Activated CD4-positive, alpha-beta T cell treated with anti-CD3 and anti-CD28 coated beads for 48 hours (primary cell): ENCODE measurements at regions not wholly inside any gene's neighbourhood (a gene's known extent, or its start where the extent isn't known, plus 50 kb on each side); places are given as distances from the start of the nearest gene placed in this dataset.
"Not testable (repeated sequence)": the region's sequence is repeated elsewhere in the genome, so short reads cannot be mapped to it uniquely, and the experiment has no call there.

Experiments
- DNase-seq: peaks from one replicate; pipeline ENCODE4 v3.0.0-alpha.2; 2020

DNA sequence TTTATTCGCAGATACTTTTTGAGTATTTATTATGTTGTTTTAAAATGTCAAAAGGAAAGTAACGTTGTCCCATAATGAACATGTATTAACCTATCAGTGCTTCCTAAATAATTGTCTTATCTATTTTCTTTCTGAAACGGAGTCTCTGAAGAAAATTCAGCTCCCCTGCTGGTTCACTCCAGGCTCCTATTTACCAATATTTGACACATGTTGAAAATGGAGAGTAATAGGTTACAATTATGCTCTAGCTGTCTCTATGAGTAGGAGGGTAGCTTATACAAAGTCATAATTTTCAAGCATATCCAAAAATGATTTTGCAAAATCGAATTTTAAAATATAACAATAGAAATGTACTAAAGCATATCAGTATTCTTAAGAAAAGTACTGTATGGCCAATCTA is 844.1 kb downstream of the CDH18 start:
- DNase-seq = no peak

DNA sequence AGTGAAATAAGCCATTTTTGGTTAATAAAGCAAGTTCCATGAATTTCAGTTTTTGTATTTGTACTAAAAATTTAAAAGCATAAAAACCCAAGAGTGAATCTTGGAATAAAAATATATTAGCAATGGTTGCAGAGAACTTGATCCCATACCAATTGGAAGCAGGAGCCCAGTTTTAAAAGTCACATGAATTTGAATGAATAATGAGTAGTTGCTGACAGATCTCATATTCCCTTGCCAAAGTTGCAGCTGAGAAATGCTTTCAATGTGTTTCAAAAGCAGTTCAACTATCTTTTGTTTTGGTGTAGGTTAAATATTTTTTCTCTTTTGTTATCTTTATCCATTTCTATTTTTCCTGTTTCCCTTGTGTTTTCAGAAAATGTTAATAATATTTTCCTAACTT is 818.6 kb downstream of the CDH18 start:
- no peak for DNase-seq

DNA sequence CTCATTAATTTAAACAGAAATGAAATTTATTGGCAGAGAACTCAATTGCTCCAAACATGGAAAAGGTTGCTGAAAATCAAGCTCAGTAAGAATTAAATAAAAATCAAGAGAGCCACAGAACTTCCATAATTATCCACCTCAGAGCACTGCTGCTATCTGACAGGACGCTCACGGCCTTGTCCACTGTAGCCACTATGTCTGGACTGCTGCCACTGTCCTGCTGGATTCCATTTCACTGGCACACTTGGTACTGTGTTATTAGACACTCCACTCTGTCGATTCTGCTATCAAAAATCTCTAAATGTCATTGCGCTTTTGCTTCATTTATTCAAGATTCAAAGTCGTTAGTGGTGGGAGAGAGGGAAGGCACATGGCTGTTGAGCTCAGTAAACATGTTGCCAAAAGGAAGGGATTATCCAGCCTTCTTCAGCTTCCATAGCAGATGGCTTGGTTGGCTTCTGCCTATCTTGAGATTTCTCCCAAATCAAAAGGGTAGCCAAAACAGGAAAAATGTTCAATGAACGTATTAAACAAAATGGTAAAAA is 815.0 kb downstream of the CDH18 start:
- DNase-seq = no peak

DNA sequence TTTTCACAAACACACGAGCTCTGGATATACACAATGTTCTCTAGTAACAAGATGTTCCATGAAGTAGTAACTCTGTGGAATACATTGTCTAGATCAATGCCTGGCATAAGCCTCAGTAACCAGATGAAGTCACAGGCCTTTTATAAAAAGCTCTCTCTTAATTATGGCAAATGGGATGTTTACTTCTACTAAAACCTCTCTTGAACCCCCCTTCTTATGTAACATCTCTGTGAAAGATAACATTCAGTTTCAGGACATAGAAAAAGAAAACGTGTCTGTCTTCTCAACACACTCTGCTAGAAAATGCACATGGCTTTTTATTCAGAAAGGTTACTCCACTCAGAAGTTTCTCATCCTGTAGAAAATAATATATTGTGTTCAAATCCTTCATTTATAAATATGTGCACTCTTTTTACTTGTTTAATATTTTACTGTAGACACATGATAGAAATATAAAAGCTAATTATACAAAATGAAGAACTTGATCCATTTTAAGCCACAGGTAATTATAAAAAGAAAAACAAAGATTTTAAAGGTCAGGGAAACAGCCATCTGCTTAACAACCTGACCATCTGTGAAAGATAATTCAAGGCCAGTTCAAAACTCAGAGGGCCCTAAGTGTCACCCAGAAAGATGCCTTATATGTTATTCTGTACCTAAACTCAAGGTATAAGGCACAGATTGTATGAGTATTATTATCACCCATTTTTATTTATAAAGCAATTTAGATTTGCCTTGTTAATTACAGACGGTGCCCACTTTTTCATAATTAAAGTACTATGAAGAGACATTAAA is 812.0 kb downstream of the CDH18 start:
- no peak for DNase-seq

DNA sequence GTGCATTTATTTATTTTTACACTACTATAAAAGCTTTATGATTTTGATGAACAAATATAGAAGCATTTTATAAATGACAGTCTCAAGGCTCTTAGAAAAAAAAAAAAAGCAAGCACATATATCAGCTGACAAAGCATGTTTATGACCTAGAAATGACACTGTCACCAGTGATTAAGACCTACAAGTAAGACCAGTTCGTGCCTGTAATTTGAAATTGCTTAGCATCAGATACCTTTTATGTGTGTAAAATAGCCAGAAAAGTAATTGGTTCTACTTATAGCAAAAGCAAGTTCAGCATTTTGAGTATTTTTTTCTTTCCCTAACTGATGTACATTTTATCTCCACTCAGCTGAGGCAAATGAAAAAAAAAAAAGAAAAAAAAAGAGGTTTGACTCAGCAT is 808.4 kb downstream of the CDH18 start:
- no peak for DNase-seq

DNA sequence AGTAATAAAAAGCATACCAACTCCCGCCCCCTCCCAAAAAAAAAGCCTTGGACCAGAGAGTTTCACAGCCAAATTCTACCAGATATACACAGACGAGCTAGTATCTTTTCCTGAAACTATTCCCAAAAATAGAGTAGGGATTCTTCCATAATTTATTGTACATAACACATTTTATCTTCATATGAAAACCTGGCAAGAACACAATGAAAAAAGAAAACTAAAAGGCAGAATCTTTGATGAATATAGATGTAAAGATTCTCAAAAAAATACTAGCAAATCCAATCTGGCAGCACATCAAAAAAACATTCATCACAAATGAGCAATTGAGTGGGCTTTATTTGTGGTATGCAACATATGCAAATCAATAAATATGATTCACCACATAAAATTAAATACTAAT is 798.8 kb downstream of the CDH18 start:
- no peak for DNase-seq

DNA sequence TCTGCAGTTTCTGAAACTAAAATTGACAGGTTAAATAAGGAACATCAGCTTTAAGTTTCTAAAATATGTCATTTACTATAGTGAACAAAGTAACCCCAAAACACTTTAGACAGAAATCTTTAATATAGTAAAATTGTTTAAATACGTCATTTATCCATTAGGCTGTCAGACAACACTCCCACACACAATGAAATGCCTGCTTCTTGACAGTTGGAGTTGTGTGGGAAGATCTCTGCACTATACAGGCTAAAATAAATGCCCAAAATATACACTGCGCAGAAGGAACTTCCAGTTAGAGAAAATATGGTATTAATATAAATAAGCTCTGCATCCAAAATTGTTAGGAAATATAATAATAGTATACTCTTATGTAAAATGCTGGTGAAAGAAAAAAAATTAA is 794.4 kb downstream of the CDH18 start:
- no peak for DNase-seq

DNA sequence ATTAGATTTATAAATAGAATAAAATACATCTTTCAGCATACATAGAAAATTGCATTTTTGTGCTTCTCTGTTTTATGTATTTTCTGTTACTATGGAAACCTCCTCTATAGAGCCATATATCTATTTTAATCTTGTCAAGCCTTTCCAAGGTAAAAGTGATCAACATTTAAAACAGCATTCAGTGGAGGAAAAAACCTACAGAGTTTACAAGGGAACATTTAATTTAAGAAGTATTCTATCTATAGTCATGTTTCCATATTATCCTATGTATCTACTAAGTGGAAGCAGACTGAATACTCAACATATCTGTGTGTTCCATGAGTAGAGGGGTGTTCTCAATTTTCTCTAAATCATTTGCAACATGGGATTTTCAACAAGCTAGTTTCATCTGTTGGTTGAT is 791.4 kb downstream of the CDH18 start:
- no peak for DNase-seq

DNA sequence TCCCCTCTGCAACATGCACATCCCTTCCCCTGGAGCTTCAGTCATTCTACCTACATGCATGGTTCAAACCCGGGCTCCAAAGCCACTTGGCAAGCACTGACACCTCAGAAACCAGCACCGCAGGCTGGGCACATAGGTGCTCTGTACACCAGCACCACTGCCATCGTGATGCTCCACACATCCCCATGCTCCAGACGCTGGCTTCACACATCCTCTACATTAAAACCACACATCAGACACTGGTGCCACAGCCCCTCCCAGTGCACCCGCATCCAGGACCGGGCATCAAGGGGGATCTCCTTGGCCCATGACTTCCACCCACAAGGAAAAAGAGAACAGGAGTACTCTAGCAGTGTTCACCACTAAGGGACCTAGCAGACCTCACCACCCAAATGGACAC is 787.7 kb downstream of the CDH18 start:
- DNase-seq = no peak

DNA sequence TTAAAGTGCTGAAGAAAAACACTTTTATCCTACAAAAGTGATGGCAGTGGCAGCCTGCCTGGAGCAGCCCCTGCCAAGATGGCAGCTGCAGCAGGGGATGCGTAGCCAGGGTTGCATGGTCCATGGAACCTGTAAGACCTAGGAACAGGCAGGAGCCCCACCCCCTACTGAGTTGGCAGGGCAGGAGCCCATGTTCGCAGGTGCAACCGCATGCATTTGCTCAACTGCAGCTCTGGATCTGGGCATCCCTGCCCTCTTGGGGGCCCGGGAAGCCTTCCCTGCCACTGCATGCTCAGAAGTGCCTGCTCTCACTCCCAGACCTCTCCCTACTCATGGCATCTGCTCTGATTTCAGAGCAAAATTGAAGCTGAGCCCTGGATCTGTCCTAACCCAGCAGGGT is 779.6 kb downstream of the CDH18 start:
- no peak for DNase-seq

DNA sequence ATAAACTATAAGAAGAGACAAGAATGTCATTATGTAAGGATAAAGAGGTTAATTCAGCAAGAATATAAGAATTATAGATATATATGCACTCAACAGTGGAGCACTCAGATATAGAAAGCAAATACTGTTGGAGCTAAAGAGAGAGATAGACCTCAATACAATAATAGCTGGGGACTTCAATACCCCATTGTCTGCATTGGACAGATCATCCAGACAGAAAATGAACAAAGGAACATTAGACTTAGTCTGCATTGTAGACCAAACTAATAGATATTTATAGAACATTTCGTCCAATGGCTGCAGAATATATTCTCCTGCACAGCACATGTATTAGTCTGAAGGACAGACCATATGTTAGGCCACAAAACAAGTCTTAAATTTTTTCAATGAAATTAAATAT is 777.1 kb downstream of the CDH18 start:
- DNase-seq = no peak

DNA sequence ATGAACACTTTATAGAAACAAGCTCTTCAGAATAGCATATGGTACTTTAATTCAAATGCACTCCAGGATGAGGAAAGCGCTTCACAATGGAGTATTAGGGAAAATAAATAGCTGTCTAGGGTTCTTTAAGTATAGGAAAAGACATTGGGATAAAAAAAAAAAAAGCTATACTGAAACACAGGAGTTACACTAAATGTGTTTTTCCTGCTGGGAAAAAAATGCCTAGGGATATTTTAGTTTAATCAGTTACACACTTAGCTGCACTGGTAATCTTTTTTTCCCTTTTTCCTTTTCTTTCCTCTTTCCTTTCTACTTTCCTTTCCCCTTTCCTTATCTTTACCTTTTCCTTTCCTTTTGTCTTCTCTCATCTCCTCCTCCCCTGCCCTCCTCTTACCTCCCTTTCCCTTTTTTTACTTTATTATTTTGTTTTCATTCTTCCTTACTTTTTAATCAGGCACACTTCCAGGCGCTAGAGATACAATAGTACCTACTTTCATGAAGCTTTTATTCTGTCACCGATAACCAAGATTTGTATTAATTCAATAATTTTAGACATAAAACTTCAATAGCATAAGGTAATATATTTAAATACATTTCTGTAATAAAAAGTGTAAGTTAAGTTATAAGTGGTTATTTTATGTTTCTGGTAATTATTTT is 758.7 kb downstream of the CDH18 start:
- DNase-seq = no peak

DNA sequence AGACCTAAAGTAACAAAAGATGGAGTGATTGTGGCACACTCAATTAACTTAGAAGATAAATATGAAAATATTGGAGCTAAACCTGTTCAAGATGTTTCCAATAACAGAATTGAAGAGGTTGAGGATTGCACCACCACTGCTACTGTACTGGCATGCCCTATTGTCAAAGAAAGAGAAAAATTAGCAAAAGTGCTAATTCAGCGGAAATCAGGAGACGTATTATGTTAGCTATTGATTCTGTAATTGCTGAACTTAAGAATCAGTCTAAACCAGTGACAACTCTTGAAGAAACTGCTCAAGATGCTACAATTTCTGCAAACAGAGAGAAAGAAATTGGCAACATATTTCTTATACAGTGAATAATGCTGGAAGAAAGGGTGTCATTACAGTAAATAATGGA is 754.4 kb downstream of the CDH18 start:
- no peak for DNase-seq

DNA sequence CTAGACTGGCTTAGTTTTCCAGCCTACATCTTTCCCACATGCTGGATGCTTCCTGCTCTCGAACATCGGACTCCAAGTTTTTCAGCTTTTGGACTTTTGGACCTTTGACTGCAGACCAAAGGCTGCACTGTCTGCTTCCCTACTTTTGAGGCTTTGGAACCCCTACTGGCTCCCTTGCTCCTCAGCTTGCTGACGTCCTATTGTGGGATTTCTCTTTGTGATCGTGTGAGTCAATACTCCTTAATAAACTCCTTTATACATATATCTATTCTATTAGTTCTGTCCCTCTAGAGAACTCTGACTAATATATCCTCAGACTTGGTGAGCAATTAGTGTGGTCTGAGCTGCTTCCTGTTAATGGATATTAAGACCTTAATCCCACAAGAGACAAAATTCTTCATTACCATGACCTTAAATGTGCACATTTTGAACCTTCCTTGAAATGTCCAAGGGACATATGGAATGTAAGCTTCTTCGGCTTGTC is 752.9 kb downstream of the CDH18 start:
- no peak for DNase-seq

DNA sequence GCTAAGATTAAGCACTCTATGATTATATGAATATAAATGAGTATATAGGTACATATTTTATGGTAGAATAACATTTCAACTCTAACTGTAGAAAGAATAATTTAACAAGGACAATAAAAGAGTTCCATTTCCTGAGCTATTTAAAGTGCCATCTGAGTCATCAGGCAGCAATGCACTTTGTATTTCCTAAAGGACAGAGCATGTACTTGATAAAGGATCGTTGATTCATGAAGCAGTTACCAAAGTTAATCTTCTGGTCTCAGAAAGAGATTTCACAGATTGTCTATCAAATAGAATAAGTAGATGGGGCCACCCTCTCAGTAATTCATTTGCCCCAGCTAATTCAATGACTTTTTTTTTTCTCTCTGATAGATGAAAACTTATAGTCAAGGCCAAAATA is 747.8 kb downstream of the CDH18 start:
- DNase-seq = no peak

DNA sequence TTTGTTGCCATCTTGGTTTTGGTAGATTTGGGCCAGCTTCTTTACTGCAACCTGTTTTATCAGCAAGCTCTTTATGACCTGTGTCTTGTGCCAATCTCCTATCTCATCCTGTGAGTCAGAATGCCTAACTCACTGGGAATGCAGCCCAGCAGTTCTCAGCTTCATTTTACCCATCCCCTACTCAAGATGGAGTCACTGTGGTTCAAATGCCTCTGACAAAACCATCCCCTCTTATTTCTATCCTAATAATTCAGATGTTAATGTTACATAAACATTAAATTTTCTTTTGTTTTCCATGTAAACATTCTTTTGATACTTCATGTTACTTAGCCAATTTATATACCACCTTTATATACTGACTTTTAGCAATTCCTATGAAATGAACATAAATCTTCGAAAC is 746.3 kb downstream of the CDH18 start:
- no peak for DNase-seq

DNA sequence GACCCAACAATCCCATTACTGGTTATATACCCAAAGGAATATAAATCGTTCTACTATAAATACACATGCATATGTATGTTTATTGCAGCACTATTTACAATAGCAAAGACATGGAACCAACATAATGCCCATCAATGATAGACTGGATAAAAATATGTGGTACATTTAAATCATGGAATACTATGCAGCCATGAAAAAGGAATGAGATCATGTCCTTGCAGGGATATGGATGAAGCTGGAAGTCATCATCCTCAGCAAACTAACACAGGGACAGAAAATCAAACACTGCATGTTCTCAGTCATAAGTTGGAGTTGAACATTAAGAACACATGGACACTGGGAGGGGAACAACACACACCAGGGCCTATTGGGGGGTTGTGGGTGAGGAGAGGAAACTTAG is 741.8 kb downstream of the CDH18 start:
- DNase-seq = not testable (repeated sequence)

DNA sequence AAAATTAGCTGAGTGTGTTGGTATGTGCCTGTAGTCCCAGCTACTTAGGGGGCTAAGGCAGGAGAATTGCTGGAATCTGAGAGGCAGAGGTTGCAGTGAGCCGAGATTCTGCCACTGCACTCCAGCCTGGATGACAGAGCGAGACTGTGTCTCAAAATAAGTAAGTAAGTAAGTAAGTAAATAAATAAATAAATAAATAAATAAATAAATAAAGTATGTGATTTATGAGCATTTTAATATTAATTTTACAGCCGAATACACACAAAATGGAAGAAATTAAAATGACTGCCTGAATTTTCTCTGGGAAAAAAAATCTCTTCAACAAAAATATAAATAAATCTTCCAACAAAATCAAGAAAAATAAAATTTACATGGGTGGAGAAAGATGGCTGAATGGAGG is 740.7 kb downstream of the CDH18 start:
- no peak for DNase-seq

DNA sequence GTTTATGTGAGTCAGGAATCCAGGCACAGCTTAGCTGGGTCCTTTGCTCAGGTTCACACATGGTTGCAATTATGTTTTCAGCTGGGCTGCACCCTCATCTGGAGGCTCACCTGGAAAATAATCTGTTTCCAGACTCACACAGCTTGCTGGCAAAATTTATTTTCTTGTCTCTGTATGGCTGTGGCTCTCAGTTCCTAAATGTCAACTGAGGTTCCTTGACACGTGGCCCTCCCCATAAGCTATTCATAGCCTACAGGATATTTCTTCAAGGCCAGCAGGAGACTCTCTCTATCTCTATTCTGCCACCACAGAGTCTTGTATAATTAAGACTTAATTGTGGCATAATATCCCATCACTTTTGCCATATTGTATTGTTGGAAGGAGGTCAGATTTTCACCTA is 732.0 kb downstream of the CDH18 start:
- DNase-seq = no peak

DNA sequence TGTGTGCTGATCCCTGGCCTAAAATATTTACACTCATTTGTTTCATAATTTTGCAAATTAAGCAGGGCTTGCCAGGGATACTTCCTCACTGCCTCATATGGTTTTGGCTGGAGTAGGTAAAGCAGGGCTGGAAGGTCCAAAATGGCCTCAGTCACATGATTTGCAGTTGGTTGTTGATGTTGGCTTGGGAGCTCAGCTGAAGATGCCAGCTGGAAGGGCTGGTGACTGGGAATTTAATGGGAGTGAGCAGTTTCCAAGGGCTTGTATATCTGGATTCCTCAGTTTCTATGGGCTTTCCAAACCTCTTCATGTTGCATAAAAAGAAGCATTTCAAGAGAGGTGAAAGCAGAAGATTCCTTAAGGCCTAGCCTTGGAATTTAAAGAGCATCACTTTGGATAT is 729.3 kb downstream of the CDH18 start:
- DNase-seq = no peak

DNA sequence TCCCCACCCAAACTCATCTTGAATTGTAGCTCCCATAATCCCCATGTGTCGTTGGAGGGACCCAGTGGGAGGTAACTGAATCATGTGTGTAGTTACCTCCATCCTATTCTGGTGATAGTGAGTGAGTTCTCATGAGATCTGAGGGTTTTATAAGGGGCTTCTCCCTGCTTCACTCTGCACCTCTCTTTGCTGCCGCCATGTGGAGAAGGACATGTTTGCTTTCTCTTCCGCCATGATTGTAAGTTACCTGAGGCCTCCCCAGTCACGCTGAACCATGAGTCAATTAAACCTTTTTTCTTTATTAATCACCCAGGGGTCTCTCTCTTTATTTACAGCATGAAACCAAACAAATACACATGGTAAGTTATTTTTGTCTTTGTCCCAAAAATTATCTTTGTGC is 726.1 kb downstream of the CDH18 start:
- DNase-seq = no peak

DNA sequence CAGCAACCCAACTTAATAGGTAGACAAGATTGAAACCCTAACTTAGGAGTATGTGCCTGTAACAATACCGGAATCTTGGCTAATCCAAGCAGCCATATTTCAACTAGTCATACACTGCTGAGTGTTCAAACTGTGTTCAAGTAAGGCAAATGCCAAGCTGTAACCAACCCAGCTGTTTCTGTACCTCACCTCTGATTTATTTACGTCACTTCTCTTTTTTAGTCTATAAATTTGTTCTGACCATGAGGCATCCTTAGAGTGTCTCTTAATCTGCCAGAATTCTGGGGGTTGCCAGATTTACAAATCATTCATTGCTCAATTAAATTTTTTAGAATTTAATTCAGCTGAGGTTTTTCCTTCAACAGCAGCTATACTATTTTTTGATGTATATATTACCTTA is 723.2 kb downstream of the CDH18 start:
- DNase-seq = no peak

DNA sequence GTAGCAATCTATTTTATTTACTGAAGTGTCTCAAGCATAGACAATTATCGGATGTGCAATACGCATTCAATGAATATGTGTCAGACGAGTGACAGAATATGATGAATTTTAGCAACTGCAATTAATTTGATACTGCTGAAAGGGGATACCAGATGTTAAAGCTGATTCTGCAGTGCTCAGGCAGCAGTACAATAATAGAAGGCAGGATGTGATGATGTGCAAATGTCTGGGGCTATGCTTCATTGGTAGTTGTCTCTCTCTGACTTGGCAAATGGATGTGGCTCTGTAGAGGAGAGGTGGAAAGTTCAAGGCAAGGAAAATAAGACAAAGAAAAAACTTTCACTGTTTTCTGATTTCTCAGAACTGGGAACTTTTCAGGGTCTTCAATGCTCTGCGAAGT is 721.2 kb downstream of the CDH18 start:
- no peak for DNase-seq

DNA sequence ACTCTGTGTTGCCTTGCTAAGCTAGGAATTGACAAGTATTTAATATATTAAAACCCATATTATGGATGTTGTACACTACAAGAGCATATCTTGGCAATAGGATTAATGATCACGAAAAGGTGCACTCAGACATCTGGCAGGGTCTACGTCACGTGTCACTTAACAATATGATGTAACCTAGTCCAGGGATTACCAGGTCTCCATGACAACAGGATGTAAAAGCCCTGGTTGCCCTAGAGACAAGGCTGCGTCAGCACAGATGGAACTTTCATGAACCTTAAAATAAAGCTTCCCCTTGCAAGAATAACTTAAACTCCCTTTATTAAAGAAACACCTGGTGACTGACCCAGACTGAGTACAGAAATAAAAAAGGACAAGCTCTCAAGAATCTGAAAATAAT is 717.8 kb downstream of the CDH18 start:
- DNase-seq = no peak

DNA sequence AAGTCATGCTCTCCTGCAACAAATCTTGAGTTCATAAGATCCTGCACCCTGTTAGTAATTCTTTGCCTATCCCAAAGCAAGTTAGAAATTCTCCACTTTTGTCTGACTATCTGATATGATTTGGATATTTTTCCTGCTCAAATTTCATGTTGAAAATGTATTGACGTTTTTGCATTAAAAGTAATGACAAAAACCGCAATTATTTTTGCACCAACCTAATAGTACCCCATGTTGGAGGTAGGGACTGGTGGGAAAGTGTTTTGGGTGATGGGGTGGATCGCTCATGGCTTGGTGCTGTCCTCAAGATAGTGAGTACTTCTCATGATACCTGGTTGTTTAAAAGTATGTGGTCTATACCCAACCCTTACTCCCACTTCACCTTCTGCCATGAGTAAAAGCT is 713.4 kb downstream of the CDH18 start:
- DNase-seq = no peak
